Gastroesophageal sphincter (tissue), 3 donors: ENCODE measurements at regions not wholly inside any gene's neighbourhood (a gene's known extent, or its start where the extent isn't known, plus 50 kb on each side); places are given as distances from the start of the nearest gene placed in this dataset.

ENCODE experiments used
- EP300 ChIP-seq: sonication (generic); formaldehyde crosslinking; IDR thresholded peaks from one replicate; pipeline ENCODE4 v1.6.1; 2017; ENCODE audit warnings: antibody characterized with exemption, mild to moderate bottlenecking
- POLR2A ChIP-seq, 2 donors: fragments of 450-650 bp; IDR thresholded peaks; one replicate each; pipeline ENCODE4 v1.6.1; 2017; ENCODE audit warnings: antibody characterized with exemption in 2 of 2, mild to moderate bottlenecking in 2 of 2, moderate library complexity in 1 of 2
- POLR2AphosphoS5 ChIP-seq: sonication (generic); formaldehyde crosslinking; IDR thresholded peaks from one replicate; pipeline ENCODE4 v1.6.1; 2017; ENCODE audit warnings: antibody characterized with exemption
- TF ChIP-seq, protein P1 (sequence below), 4 experiments: fragments of 200-600 bp in 2 of 4; fragments of 450-650 bp in 2 of 4; sonication (generic) in 1 of 4; IDR thresholded peaks; one replicate each; pipeline ENCODE4 v1.5.1; 2017 to 2019; ENCODE audit warnings: antibody characterized with exemption in 4 of 4, mild to moderate bottlenecking in 2 of 4, moderate library complexity in 2 of 4

DNA sequence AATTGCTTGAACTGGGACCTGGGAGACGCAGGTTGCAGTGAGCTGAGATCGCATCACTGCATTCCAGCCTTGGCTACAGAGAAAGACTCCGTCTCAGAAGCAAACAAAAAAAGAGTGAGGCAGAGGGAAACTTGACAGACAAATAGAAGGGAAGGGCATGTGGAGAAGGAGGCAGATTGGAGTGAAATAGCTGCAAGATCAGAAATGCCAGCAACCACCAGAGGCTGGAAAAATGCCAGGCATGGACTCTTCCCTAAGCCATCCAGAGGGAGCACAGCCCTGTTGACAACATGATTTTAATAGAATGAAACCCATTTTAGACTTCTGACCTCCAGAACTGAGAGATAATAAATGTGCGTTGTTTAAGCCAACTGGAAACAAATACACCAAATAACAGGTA, 447.2 kb upstream of the SPHKAP start:
- TF ChIP-seq POLR2AphosphoS5 = no peak
- no peak for TF ChIP-seq POLR2A (IDR thresholded peaks at IDR 0.05)
- TF ChIP-seq, protein P1, sequence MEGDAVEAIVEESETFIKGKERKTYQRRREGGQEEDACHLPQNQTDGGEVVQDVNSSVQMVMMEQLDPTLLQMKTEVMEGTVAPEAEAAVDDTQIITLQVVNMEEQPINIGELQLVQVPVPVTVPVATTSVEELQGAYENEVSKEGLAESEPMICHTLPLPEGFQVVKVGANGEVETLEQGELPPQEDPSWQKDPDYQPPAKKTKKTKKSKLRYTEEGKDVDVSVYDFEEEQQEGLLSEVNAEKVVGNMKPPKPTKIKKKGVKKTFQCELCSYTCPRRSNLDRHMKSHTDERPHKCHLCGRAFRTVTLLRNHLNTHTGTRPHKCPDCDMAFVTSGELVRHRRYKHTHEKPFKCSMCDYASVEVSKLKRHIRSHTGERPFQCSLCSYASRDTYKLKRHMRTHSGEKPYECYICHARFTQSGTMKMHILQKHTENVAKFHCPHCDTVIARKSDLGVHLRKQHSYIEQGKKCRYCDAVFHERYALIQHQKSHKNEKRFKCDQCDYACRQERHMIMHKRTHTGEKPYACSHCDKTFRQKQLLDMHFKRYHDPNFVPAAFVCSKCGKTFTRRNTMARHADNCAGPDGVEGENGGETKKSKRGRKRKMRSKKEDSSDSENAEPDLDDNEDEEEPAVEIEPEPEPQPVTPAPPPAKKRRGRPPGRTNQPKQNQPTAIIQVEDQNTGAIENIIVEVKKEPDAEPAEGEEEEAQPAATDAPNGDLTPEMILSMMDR (IDR thresholded peaks at IDR 0.05) = no peak
- no peak for TF ChIP-seq EP300
